Mononuclear cell (primary cell): ENCODE measurements at regions not wholly inside any gene's neighbourhood (a gene's known extent, or its start where the extent isn't known, plus 50 kb on each side); places are given as distances from the start of the nearest gene placed in this dataset.

ENCODE experiments used
- H3K27me3 ChIP-seq: 2 replicates; pipeline ENCODE4 v1.6.0; 2011; ENCODE audit warnings: low read length, control low read depth; ENCODE audit not compliant: insufficient read depth
- H3K4me1 ChIP-seq: 2 replicates; pipeline ENCODE4 v1.5.1; 2011; ENCODE audit warnings: mild to moderate bottlenecking, low read length, control low read depth; ENCODE audit not compliant: insufficient read depth
- H3K4me3 ChIP-seq: 2 replicates; pipeline ENCODE4 v1.5.1; 2011; ENCODE audit warnings: mild to moderate bottlenecking, low read length, moderate library complexity
- H3K9me3 ChIP-seq: 2 replicates; pipeline ENCODE4 v1.5.1; 2011; ENCODE audit warnings: low read depth, mild to moderate bottlenecking, control low read depth, low read length

DNA sequence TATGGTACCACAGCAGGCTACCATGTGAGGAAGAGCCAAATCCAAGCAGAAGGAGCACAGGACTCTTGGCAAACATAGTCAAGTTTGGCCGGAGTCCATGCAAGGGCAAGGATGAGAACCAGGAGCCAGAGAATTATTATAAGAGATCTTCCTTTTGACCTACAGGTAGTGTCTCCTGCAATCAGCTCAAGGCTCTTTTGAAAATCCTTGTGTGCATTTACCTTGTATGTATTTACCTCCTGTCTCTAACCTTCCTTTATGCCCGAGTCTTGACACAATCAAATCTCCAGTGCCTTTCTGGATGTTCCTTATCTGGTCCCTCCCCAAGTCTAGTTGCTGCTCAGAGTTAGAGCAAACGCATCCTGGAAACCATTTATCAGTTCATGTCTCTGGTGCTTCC lies 855.0 kb upstream of the CELF4 start:
- Histone ChIP-seq H3K4me1 (no peaks in the 10 kb centered on the region), H3K27me3 (no peaks in the 10 kb centered on the region), H3K4me3 (no peak overlapping the region), H3K9me3 (no peaks in the 10 kb centered on the region)

DNA sequence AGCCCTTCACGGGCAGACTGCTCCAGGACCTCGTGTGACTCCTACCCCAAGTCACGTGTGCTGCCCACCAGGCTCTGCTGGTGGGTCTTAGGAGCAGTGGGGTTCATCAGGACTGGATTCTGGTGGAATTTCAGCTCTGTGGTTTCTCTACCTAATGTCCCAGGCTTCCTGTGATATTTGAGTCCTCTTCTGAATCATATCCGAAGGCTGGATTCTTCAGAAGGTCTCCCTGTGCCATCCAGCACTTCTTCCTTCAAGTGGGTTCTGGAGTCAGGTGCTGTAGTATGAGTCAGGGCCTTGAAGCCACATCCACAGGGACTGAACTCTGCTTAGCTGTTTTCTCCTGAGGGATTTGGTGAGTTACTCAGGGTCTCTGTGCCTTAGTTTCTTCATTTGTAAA lies 850.2 kb upstream of the CELF4 start:
- Histone ChIP-seq H3K9me3 (no peaks in the 10 kb centered on the region), H3K4me3 (no peak overlapping the region), H3K4me1 (no peaks in the 10 kb centered on the region), H3K27me3 (no peaks in the 10 kb centered on the region)

DNA sequence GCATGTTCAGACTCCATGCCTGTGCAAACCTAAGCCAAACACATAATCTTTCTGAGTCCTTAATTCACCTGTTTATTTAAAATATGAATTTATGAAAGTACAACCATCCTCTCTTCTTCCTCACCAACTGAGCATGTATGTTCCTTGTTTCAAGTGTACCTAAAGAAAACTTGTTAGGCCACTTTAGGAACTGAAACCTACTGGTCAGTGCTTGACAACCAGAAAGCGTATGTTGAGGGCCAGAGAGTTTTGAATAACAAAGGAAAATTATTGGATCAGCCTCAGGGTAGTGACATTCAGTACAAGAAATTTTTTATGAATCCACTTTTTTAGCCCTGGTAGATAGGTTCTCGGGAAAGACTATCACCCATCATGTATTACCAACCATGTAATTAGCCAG lies 847.6 kb upstream of the CELF4 start:
- H3K4me3 ChIP-seq = no peak overlapping the region
- no peaks in the 10 kb centered on the region for H3K9me3 ChIP-seq
- H3K4me1 ChIP-seq = no peaks in the 10 kb centered on the region
- H3K27me3 ChIP-seq = no peaks in the 10 kb centered on the region

DNA sequence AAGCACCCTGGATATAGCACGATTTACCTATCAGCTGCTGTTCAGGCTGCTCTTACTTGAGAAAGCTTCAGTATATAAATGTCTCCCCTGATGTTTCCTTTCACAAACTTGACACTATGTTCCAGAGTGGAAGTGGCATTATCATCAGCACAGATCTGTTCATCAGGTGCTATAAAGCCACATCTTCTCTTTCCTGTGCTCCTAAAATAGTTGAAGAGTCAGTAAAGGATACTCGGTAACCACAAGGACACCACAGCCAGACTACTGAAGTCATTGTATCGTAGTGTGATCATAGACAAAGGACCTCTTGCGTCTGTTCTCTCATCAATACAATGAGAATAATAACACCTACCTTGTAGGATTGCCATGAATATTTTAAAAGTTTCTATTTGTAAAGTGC lies 841.0 kb upstream of the CELF4 start:
- no peaks in the 10 kb centered on the region for H3K27me3 ChIP-seq
- H3K4me1 ChIP-seq = no peaks in the 10 kb centered on the region
- no peaks in the 10 kb centered on the region for H3K9me3 ChIP-seq
- no peak overlapping the region for H3K4me3 ChIP-seq

DNA sequence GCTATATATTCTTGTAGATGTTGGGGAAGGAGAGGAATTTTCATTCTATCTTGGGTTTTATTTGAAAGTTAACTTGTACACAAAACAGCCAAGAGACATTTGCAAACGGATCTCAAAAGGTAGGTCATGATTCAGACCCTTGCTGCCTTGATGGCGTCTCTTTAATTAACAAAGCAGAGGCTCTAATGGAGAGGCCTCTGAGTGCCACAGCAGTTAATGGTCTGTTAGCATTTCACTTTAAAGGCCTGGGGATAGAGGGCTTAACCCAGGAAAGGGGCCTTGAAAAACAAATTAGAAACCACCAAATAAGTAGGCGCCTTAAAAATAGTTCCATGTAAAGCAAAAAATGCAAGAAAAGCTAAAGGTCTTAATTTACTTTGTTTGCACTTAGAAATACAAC lies 836.9 kb upstream of the CELF4 start:
- Histone ChIP-seq H3K4me3 (no peak overlapping the region), H3K27me3 (no peaks in the 10 kb centered on the region), H3K4me1 (no peaks in the 10 kb centered on the region), H3K9me3 (no peaks in the 10 kb centered on the region)

DNA sequence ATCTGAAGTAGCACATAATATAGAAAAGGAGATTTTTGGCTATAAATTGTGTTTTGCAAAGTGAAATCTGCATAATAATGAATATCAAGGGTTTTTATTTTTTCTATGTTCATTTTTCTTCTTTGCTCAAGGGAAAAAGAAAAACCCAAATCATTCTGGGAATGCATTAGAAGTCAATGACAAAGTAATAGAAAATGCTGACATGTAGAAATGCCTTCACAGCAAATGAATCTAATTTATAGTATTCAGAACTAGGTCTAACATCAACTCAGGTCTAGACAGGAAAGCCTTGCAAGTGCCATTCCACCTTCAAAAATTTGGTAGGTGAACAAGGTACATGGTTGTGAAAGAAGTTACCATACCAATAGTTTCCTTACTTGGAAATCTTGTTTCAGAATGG lies 831.5 kb upstream of the CELF4 start:
- Histone ChIP-seq H3K27me3 (no peaks in the 10 kb centered on the region), H3K9me3 (no peaks in the 10 kb centered on the region), H3K4me1 (no peaks in the 10 kb centered on the region), H3K4me3 (no peak overlapping the region)

DNA sequence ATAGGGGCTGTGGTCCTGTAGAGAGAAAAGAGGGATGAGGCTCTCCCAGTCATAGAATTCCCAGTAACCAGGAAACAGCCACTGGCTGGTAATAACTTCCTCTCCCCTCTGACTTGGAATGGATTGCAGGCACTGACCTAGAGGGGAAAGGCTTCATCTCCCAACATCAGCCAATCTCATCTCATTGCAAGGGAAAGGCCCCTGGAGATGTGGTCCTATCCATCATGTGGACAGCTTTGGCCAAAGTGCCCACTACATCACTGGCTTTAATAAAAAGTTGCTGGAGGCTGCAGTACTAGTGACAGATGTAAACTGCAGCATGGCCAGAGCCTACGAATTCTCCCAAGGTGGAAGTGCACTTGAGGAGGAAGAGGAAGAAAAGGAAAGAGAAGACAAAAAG lies 820.5 kb upstream of the CELF4 start:
- H3K4me3 ChIP-seq = no peak overlapping the region
- H3K27me3 ChIP-seq = no peaks in the 10 kb centered on the region
- no peaks in the 10 kb centered on the region for H3K4me1 ChIP-seq
- no peaks in the 10 kb centered on the region for H3K9me3 ChIP-seq

DNA sequence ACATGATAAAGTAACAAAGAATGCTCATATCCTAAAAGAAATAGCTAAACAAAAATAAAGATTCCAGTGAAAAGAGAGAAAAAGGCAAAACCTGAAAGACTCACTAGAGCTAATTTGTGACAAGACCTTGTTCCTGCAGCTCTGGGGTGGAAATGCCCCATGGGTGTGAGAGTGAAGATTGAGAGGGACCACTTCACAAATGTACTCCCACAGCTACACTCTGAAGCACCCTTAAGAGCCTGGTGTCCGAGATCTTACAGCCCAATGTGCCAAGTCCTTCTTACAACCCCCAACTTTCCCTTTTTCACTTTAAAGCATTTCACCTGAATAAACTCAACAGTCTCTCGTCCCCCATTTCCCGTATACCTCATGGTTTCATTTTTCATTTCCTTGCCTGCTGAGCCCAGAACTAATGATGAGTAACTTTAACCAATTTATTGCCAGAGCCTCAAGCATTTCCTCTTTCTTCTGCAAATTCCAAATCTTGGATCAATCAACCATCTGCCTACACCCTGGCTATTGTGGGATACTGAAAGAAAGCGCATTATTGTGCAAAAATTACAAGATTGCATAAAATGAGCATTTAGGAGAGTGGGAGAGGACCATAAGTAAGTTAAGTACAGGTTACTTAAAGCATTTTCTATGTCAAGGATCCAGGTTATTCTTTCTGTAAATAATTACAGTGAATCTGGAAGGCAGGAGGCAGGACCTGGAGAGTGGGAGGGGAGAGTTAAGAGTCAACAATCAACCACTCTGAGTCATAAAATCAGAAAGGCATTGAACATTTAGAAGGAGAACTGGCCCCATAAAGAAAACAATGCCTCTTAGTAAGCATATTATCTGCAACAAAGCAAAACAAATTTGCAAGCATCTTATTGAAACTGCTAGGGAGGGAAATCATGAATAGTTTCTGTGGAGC lies 804.4 kb upstream of the CELF4 start:
- no peaks in the 10 kb centered on the region for H3K27me3 ChIP-seq
- no peaks in the 10 kb centered on the region for H3K4me1 ChIP-seq
- H3K9me3 ChIP-seq = no peaks in the 10 kb centered on the region
- no peak overlapping the region for H3K4me3 ChIP-seq

DNA sequence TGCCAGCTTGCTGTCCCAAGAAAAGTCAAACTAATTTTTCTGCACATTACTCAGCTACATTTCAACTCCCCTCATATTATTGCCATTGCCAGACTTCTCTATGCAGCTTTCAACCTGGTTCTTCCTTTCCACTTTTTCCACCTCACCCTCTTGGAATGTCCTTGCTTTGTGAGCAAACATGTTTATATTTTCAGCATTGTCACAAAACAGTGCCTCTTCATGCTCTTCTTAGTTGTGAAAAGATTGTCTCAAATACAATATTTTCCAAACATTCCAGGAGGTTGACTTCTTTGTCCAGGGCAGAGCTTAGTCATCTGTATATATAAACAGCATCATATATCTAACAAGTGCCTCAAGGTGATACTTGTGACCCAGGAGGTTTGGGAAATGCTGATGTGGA lies 803.3 kb upstream of the CELF4 start:
- H3K4me1 ChIP-seq = no peaks in the 10 kb centered on the region
- no peaks in the 10 kb centered on the region for H3K9me3 ChIP-seq
- H3K27me3 ChIP-seq = no peaks in the 10 kb centered on the region
- H3K4me3 ChIP-seq = no peak overlapping the region

DNA sequence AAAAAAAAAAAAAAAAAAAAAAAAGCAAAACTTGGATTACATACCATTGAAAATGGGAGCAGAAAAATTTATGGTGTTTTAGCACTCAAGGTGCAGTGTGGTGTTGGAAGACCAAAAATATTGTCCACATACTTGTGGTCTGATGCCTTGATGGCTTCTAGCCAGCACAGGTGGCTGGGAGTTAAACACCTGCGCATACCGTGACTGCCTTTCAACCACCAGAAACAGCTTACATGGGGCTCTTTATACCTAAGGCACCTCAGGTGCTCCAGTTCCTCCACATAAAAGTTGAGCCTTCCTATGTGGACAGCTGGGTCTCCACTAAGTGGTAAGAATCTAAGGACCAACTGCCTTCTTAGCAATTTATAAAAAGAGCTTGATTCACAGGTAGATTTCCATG lies 802.6 kb upstream of the CELF4 start:
- H3K4me1 ChIP-seq = no peaks in the 10 kb centered on the region
- H3K27me3 ChIP-seq = no peaks in the 10 kb centered on the region
- no peaks in the 10 kb centered on the region for H3K9me3 ChIP-seq
- no peak overlapping the region for H3K4me3 ChIP-seq

DNA sequence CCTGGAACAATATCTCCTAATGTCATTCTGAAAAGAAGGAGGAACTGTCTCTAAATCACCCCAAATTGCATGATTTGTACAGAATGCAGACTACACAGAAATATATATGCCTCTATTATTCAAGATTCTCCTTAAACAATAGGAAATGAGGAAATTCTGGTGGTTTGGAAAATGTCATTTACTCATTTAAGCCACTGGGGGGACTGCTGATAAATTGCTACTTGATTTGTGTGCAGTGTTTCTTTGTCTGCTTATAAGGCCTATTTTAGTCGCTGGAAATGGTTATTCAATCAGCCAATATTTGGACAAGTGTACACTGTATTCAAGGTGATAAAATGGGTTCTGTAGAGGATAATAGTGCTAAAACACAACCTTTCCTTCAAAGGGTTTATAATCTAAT lies 801.9 kb upstream of the CELF4 start:
- Histone ChIP-seq H3K9me3 (no peaks in the 10 kb centered on the region), H3K4me3 (no peak overlapping the region), H3K4me1 (no peaks in the 10 kb centered on the region), H3K27me3 (no peaks in the 10 kb centered on the region)

DNA sequence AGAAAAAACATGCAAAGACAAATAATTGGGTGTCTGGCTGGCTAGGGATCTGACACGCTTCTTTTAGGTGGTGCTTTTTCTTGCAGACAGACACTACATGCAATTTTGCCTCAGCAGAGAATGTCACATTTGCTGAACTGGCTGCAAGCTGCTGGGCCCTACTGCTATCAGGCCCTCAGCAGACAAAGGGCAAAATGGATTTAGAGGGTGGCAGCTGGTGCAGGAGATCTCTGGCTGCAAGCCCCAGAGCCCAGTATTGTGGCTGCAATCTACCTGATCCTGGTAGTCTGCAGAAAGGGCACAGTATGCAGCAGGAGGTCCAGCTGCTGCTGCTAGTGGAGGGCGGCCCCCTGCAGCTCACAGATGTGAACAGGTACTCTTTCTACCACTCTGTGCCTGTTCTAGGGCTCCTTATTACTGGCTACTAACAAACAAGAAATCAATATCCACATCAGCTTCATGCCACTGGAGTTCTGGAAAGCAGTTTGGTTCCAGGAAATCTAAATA lies 796.7 kb upstream of the CELF4 start:
- H3K4me3 ChIP-seq = no peak overlapping the region
- no peaks in the 10 kb centered on the region for H3K27me3 ChIP-seq
- no peaks in the 10 kb centered on the region for H3K4me1 ChIP-seq

DNA sequence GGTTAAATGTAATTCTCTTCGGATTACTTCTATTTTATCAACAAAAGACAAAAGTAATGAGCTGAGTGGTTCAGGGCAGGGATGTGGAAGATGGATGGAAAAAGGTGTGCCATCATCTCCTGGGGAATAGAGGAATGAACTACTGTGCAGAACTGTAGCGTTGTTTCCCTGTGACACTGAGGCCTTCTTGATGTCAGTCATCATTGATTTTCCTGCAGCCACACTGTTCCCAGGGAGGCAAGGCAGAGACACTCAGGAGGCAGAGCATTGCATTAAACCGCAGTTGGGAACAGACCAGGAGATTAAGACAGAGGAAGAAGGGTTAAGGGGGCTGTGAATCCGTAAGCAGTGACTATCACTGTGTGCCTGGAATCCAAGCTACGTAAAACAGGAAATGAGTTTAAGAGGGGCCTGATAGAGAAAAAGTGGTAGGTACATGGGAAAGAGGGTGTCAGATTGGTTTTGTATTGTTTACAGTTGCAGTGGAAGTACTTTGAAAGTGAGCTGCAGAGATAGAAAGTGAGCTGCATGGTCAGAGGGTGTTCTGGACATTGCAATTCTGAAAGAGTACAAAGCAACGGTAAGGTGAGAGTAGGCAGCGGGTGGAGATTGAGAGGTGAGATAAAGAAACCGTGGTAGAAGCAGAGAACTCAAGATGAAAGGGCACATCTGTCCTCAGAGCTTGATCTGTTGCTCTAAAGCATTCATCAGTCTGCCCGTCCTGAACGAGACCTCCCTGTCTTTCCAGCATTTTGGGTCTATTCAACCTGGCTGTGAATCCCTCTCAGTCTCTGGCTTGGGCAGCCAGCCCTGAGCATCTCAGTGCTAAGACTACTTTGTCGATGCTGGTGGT lies 793.4 kb upstream of the CELF4 start:
- Histone ChIP-seq H3K4me3 (no peak overlapping the region), H3K4me1 (no peaks in the 10 kb centered on the region), H3K9me3 (no peaks in the 10 kb centered on the region), H3K27me3 (no peaks in the 10 kb centered on the region)

More for the DNA sequence above, 796.7 kb upstream of the CELF4 start:
- no peaks in the 10 kb centered on the region for H3K9me3 ChIP-seq

DNA sequence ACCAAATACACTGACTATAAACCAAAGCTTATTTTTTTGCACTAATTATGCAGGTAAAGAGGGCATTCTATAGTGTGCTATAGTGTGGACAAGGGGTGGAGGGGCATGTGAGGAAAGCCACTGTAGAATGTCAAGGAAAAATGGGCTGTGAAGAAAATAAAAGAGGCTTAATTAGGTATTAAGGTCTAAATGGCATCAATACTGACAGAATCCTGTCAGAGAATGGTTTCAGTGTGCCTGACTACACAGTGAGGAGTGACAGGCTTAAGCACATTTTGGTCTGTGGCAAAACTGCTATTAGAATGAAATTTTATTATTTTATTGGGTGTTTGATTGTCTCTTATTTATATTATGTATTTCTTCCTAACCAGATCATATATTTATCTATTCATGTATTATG lies 787.6 kb upstream of the CELF4 start:
- H3K4me1 ChIP-seq = no peaks in the 10 kb centered on the region
- no peak overlapping the region for H3K4me3 ChIP-seq
- H3K27me3 ChIP-seq = no peaks in the 10 kb centered on the region
- H3K9me3 ChIP-seq = no peaks in the 10 kb centered on the region

DNA sequence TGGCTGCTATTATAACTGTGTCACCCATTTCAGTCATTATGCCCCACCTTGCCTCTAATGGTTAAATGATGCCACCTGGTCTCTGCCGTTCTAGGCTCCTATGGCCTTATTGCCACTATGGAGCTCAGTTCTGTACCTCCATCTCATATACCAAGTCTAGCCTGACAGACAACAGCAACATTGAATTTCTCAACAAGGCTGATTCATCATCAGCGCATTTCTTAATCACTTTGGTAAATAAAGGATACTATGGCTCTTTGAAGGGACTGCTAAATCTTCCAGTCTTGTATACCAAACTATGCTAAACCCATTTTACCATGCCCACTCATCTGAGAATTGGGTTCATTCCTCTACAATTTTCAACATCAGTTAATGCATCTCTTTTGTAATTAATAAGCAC lies 784.5 kb upstream of the CELF4 start:
- no peak overlapping the region for H3K4me3 ChIP-seq
- H3K9me3 ChIP-seq = no peaks in the 10 kb centered on the region
- H3K27me3 ChIP-seq = no peaks in the 10 kb centered on the region
- H3K4me1 ChIP-seq = no peaks in the 10 kb centered on the region
